ENCODE measurements at regions not wholly inside any gene's neighbourhood (a gene's known extent, or its start where the extent isn't known, plus 50 kb on each side); places are given as distances from the start of the nearest gene placed in this dataset.

DNA sequence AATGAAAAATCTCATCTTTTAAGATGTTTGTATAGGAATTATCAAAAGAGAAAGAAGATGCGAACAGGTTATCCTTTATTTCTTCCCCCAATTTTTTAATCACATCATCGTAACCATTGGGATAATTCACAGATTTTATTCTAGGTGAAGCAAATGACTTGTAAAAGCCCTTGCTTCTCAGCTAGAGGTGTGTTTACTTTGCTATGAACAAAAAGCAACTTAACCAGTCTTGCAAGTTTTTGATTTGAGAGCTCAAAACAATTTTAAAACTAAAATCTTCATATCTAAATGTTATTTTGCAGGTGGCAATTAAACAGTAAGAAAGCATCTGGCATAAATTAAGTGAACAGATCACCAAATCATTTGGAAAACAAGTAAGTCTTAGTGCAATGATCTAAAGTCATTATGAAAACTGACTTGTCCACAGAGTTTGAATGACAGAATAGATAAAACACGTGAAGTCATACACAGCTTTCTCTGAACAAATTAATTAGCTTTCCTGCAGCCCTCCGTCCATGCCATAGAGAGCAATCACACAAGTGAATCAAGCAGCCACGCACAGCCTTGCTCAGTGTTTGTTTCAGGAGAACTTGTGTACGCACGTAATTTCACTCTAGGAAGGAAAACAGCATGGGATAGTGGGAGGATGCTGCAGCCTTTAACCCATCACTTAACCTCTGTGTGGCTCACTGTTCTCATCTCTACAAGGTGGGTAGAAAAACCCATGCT, 85.0 kb upstream of the ZNF800 start:
- Mint-ChIP-seq H3K36me3 (ENCODE audit: low read depth) (no peaks in the 10 kb centered on the region), H3K27me3 (ENCODE audit: insufficient read depth) (peaks cover 25% of the 10 kb centered on the region), H3K9me3 (no peaks in the 10 kb centered on the region), H3K4me3 (no peak overlapping the region), H3K4me1 (no peaks in the 10 kb centered on the region), H3K27ac (no peak overlapping the region)
- no peaks in the 10 kb centered on the region for H3K9me3 ChIP-seq (ENCODE audit: control insufficient read depth, low read length)
- TF ChIP-seq, protein P1, sequence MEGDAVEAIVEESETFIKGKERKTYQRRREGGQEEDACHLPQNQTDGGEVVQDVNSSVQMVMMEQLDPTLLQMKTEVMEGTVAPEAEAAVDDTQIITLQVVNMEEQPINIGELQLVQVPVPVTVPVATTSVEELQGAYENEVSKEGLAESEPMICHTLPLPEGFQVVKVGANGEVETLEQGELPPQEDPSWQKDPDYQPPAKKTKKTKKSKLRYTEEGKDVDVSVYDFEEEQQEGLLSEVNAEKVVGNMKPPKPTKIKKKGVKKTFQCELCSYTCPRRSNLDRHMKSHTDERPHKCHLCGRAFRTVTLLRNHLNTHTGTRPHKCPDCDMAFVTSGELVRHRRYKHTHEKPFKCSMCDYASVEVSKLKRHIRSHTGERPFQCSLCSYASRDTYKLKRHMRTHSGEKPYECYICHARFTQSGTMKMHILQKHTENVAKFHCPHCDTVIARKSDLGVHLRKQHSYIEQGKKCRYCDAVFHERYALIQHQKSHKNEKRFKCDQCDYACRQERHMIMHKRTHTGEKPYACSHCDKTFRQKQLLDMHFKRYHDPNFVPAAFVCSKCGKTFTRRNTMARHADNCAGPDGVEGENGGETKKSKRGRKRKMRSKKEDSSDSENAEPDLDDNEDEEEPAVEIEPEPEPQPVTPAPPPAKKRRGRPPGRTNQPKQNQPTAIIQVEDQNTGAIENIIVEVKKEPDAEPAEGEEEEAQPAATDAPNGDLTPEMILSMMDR (conservative IDR thresholded peaks at IDR 0.05) = no peak
- no peaks in the 10 kb centered on the region for H3K4me1 ChIP-seq (ENCODE audit: control insufficient read depth, insufficient read depth, low read length)
- no peak overlapping the region for H3K4me3 ChIP-seq (ENCODE audit: low read length)
- H3K27me3 ChIP-seq (ENCODE audit: control insufficient read depth, insufficient read depth, low read length, poor library complexity, severe bottlenecking) = peaks cover 15% of the 10 kb centered on the region
- H3K36me3 ChIP-seq (ENCODE audit: control insufficient read depth, insufficient read depth, low read length) = no peaks in the 10 kb centered on the region
- H3K9ac ChIP-seq (ENCODE audit: extremely low read depth, low read length, poor library complexity, severe bottlenecking) = no peak overlapping the region
- no peak for DNase-seq
- no peak overlapping the region for H3K27ac ChIP-seq (ENCODE audit: low read depth, low read length)
- WGBS, 2 experiments (ENCODE audit: insufficient coverage in 1 of 2, insufficient read length in 1 of 2) = 60 to 71% methylated on average over 5 to 6 of the region's 7 CpGs

DNA sequence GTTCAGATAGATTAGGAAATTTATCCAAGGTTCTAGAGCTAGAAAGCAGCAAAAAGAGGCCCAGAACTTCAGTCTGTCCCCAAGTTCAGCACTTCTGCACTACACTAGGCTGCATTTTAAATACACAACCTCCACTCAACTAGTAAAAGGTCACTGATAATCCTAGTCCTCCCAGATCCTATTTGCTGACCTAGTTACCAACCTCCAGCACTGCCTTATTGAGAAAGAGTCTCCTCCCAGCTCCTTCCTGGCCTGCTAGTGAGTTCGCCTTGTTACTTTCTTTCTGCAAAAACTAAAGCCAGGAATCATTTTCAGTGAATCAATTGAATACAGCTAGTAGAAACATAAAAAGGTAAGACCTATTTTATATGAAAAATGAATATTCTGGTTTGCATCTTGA, 84.1 kb upstream of the ZNF800 start:
- TF ChIP-seq, protein P1 (conservative IDR thresholded peaks at IDR 0.05) = no peak
- Histone ChIP-seq H3K4me1 (ENCODE audit: control insufficient read depth, insufficient read depth, low read length) (no peaks in the 10 kb centered on the region), H3K9me3 (ENCODE audit: control insufficient read depth, low read length) (no peaks in the 10 kb centered on the region), H3K27ac (ENCODE audit: low read depth, low read length) (no peak overlapping the region), H3K27me3 (ENCODE audit: control insufficient read depth, insufficient read depth, low read length, poor library complexity, severe bottlenecking) (peaks cover 15% of the 10 kb centered on the region), H3K36me3 (ENCODE audit: control insufficient read depth, insufficient read depth, low read length) (no peaks in the 10 kb centered on the region), H3K4me3 (ENCODE audit: low read length) (no peak overlapping the region), H3K9ac (ENCODE audit: extremely low read depth, low read length, poor library complexity, severe bottlenecking) (no peak overlapping the region)
- Mint-ChIP-seq H3K27me3 (ENCODE audit: insufficient read depth) (peaks cover 25% of the 10 kb centered on the region), H3K27ac (no peak overlapping the region), H3K4me1 (no peaks in the 10 kb centered on the region), H3K36me3 (ENCODE audit: low read depth) (no peaks in the 10 kb centered on the region), H3K9me3 (no peaks in the 10 kb centered on the region), H3K4me3 (no peak overlapping the region)
- WGBS, 2 experiments (ENCODE audit: insufficient coverage in 1 of 2, insufficient read length in 1 of 2) = 88% methylated on average over 1 of the region's 1 CpG; no CpG with 5 or more reads in 1 of the 2 experiments
- DNase-seq = no peak

DNA sequence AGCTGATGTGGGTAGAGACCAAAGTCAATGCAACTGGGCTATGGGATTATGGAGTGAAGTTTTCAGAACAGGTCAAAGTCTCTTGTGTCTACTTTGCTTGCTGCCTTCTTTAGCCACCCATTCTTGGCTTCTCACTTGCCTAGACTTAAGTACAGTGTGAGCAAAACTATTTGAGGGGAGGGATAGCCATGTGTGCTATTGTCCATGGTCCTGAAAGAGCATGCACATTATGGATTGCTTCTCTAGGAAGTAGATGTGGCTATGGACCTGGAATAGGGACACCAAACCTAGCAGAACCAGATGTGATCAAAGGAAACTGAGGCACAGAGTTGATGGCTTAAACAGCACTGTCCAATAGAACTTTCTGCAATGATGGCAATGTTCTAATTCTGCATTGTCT, 81.9 kb upstream of the ZNF800 start:
- no peak overlapping the region for H3K27ac Mint-ChIP-seq

More for the DNA sequence above, 81.9 kb upstream of the ZNF800 start:
- no peaks in the 10 kb centered on the region for H3K4me1 Mint-ChIP-seq
- no peaks in the 10 kb centered on the region for H3K9me3 Mint-ChIP-seq
- no peak overlapping the region for H3K4me3 ChIP-seq (ENCODE audit: low read length)
- H3K27me3 ChIP-seq (ENCODE audit: control insufficient read depth, insufficient read depth, low read length, poor library complexity, severe bottlenecking) = peaks cover 15% of the 10 kb centered on the region
- H3K27me3 Mint-ChIP-seq (ENCODE audit: insufficient read depth) = peaks cover 21% of the 10 kb centered on the region
- H3K9ac ChIP-seq (ENCODE audit: extremely low read depth, low read length, poor library complexity, severe bottlenecking) = no peak overlapping the region
- no peaks in the 10 kb centered on the region for H3K36me3 Mint-ChIP-seq (ENCODE audit: low read depth)
- TF ChIP-seq, protein P1 (conservative IDR thresholded peaks at IDR 0.05) = no peak
- H3K9me3 ChIP-seq (ENCODE audit: control insufficient read depth, low read length) = no peaks in the 10 kb centered on the region
- no peak for DNase-seq
- no peak overlapping the region for H3K27ac ChIP-seq (ENCODE audit: low read depth, low read length)
- no peaks in the 10 kb centered on the region for H3K36me3 ChIP-seq (ENCODE audit: control insufficient read depth, insufficient read depth, low read length)
- H3K4me1 ChIP-seq (ENCODE audit: control insufficient read depth, insufficient read depth, low read length) = no peaks in the 10 kb centered on the region
- no peak overlapping the region for H3K4me3 Mint-ChIP-seq
